GM10847 (cell line): ENCODE measurements at regions not wholly inside any gene's neighbourhood (a gene's known extent, or its start where the extent isn't known, plus 50 kb on each side); places are given as distances from the start of the nearest gene placed in this dataset.

Source experiments
- POLR2A ChIP-seq: IDR thresholded peaks from 2 replicates; pipeline ENCODE4 v1.6.1; 2011; ENCODE audit not compliant: insufficient read length; ENCODE audit errors: extremely low read depth

GRCh38 chr2:118254116-118254515 lies 165.8 kb downstream of the INSIG2 start:
- TF ChIP-seq POLR2A = no peak

- no peak for TF ChIP-seq POLR2A
Measured at GRCh38 chr2:118251427-118251826, 163.2 kb downstream of the INSIG2 start.

GRCh38 chr2:118250463-118250862 lies 162.2 kb downstream of the INSIG2 start:
- no peak for TF ChIP-seq POLR2A

GRCh38 chr2:118250001-118250400 lies 161.7 kb downstream of the INSIG2 start:
- TF ChIP-seq POLR2A = no peak

- no peak for TF ChIP-seq POLR2A
Measured at GRCh38 chr2:118249531-118249930, 161.3 kb downstream of the INSIG2 start.

GRCh38 chr2:118246726-118247125 lies 158.5 kb downstream of the INSIG2 start:
- TF ChIP-seq POLR2A = no peak

GRCh38 chr2:118246079-118246478 lies 157.8 kb downstream of the INSIG2 start:
- no peak for TF ChIP-seq POLR2A

GRCh38 chr2:118244686-118245085 lies 156.4 kb downstream of the INSIG2 start:
- TF ChIP-seq POLR2A = no peak

- TF ChIP-seq POLR2A = no peak
Measured at GRCh38 chr2:118243031-118243430, 154.8 kb downstream of the INSIG2 start.

GRCh38 chr2:118242216-118242615 lies 153.9 kb downstream of the INSIG2 start:
- no peak for TF ChIP-seq POLR2A

GRCh38 chr2:118241128-118241527 lies 152.9 kb downstream of the INSIG2 start:
- TF ChIP-seq POLR2A = no peak

- TF ChIP-seq POLR2A = no peak
Measured at GRCh38 chr2:118240276-118240675, 152.0 kb downstream of the INSIG2 start.

- TF ChIP-seq POLR2A = no peak
Measured at GRCh38 chr2:118239284-118239683, 151.0 kb downstream of the INSIG2 start.

GRCh38 chr2:118237451-118237850 lies 149.2 kb downstream of the INSIG2 start:
- no peak for TF ChIP-seq POLR2A

- no peak for TF ChIP-seq POLR2A
Measured at GRCh38 chr2:118232796-118233195, 144.5 kb downstream of the INSIG2 start.

GRCh38 chr2:118232391-118232790 lies 144.1 kb downstream of the INSIG2 start:
- no peak for TF ChIP-seq POLR2A

GRCh38 chr2:118231759-118232158 lies 143.5 kb downstream of the INSIG2 start:
- TF ChIP-seq POLR2A = no peak

- no peak for TF ChIP-seq POLR2A
Measured at GRCh38 chr2:118227698-118228508, 139.6 kb downstream of the INSIG2 start.

- TF ChIP-seq POLR2A = no peak
Measured at GRCh38 chr2:118225666-118226065, 137.4 kb downstream of the INSIG2 start.
